Activated gamma-delta T cell treated with Interleukin-2 at 50 U/mL for 16 hours (primary cell): ENCODE measurements at regions not wholly inside any gene's neighbourhood (a gene's known extent, or its start where the extent isn't known, plus 50 kb on each side); places are given as distances from the start of the nearest gene placed in this dataset.

Experiments
- DNase-seq: peaks from one replicate; pipeline ENCODE4 v3.0.0-alpha.2; 2020

GRCh38 chr2:234438305-234438977 is 58.4 kb downstream of the ARL4C start:
- DNase-seq, result no peak

- no peak for DNase-seq
Measured at GRCh38 chr2:234437642-234438304, 59.1 kb downstream of the ARL4C start.

- DNase-seq, result no peak
Measured at GRCh38 chr2:234436482-234436837, 60.4 kb downstream of the ARL4C start.

- no peak for DNase-seq
Measured at GRCh38 chr2:234435836-234436481, 60.9 kb downstream of the ARL4C start.

GRCh38 chr2:234433201-234433600 is 63.7 kb downstream of the ARL4C start:
- DNase-seq, result no peak

GRCh38 chr2:234430871-234431270 is 66.0 kb downstream of the ARL4C start:
- DNase-seq, result no peak

GRCh38 chr2:234429265-234429664 is 67.6 kb downstream of the ARL4C start:
- DNase-seq, result no peak

- no peak for DNase-seq
Measured at GRCh38 chr2:234427081-234428061, 69.5 kb downstream of the ARL4C start.

- DNase-seq, result no peak
Measured at GRCh38 chr2:234426616-234427015, 70.3 kb downstream of the ARL4C start.

GRCh38 chr2:234425639-234426603 is 71.0 kb downstream of the ARL4C start:
- DNase-seq, result peak; percentile 78

- no peak for DNase-seq
Measured at GRCh38 chr2:234423884-234424283, 73.0 kb downstream of the ARL4C start.

GRCh38 chr2:234422981-234423431 is 73.9 kb downstream of the ARL4C start:
- peak; percentile 51 for DNase-seq

GRCh38 chr2:234422273-234422732 is 74.6 kb downstream of the ARL4C start:
- no peak for DNase-seq

GRCh38 chr2:234420408-234420807 is 76.5 kb downstream of the ARL4C start:
- peak; percentile 31 for DNase-seq

- DNase-seq, result no peak
Measured at GRCh38 chr2:234419726-234420125, 77.2 kb downstream of the ARL4C start.

GRCh38 chr2:234415706-234416105 is 81.2 kb downstream of the ARL4C start:
- DNase-seq, result no peak

- DNase-seq, result no peak
Measured at GRCh38 chr2:234414596-234414995, 82.3 kb downstream of the ARL4C start.

- DNase-seq, result no peak
Measured at GRCh38 chr2:234412726-234413125, 84.2 kb downstream of the ARL4C start.

- no peak for DNase-seq
Measured at GRCh38 chr2:234411793-234412192, 85.1 kb downstream of the ARL4C start.

GRCh38 chr2:234410526-234410925 is 86.4 kb downstream of the ARL4C start:
- DNase-seq, result no peak

- DNase-seq, result no peak
Measured at GRCh38 chr2:234409590-234409989, 87.3 kb downstream of the ARL4C start.

GRCh38 chr2:234406085-234406484 is 90.8 kb downstream of the ARL4C start:
- no peak for DNase-seq
